ENCODE measurements at regions not wholly inside any gene's neighbourhood (a gene's known extent, or its start where the extent isn't known, plus 50 kb on each side); places are given as distances from the start of the nearest gene placed in this dataset.

DNA sequence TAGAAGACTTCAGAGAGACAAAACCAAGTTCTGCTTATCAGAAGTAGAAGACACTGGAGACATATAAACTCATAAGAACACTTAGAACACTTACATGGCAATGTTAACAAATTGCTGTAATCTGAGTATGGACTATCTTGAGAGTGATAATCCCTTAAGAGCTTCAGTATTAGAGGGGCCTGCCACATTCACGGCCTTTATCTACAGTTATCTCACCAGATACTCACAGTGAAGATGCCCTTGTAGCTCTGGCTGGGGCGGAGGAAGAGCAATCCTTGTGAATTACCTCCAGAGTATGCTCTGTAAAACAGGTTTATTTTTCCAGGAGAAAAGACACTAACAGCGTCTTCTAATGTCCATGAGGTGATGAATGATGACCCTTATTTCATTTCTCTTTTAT lies 762.8 kb downstream of the FAM181B start:
- TF ChIP-seq, protein P1, sequence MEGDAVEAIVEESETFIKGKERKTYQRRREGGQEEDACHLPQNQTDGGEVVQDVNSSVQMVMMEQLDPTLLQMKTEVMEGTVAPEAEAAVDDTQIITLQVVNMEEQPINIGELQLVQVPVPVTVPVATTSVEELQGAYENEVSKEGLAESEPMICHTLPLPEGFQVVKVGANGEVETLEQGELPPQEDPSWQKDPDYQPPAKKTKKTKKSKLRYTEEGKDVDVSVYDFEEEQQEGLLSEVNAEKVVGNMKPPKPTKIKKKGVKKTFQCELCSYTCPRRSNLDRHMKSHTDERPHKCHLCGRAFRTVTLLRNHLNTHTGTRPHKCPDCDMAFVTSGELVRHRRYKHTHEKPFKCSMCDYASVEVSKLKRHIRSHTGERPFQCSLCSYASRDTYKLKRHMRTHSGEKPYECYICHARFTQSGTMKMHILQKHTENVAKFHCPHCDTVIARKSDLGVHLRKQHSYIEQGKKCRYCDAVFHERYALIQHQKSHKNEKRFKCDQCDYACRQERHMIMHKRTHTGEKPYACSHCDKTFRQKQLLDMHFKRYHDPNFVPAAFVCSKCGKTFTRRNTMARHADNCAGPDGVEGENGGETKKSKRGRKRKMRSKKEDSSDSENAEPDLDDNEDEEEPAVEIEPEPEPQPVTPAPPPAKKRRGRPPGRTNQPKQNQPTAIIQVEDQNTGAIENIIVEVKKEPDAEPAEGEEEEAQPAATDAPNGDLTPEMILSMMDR (IDR thresholded peaks at IDR 0.05; ENCODE audit: poor library complexity), result no peak
- TF ChIP-seq EZH2phosphoT487 (IDR thresholded peaks at IDR 0.05; ENCODE audit: low read depth, severe bottlenecking, unreplicated experiment) (no peak), EZH2 (IDR thresholded peaks at IDR 0.05; ENCODE audit: borderline replicate concordance) (no peak)
